ENCODE measurements at regions not wholly inside any gene's neighbourhood (a gene's known extent, or its start where the extent isn't known, plus 50 kb on each side); places are given as distances from the start of the nearest gene placed in this dataset.

DNA sequence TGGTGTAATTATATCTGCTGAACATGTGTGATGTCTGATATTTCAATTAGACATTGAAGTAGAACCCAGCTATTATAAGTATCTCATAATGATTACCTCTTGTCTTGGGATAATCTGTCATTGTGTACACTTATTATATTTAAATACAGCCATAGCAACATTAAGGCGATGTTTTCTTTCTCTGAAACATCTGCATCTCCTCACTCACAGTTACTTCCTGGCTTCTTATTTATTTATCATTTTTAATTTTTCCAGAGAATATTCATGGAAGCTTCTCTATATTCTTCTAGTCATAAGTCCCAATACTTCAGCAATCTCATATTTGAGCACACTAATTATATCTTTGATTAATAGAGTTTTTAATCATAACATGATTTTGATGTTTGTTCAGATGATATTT is 103.8 kb upstream of the FBN2 start:
- intact Hi-C loops (cut with micrococcal nuclease; ENCODE audit: unreplicated experiment), result no loop called here
- Mint-ChIP-seq H3K27me3 (ENCODE audit: unreplicated experiment) (no peaks in the 10 kb centered on the region), H3K9me3 (ENCODE audit: low read depth, unreplicated experiment) (no peaks in the 10 kb centered on the region), H3K36me3 (ENCODE audit: insufficient read depth, unreplicated experiment) (no peaks in the 10 kb centered on the region), H3K4me3 (ENCODE audit: low read depth, unreplicated experiment) (no peak overlapping the region), H3K4me1 (ENCODE audit: low read depth, unreplicated experiment) (no peaks in the 10 kb centered on the region), H3K27ac (ENCODE audit: unreplicated experiment) (no peak overlapping the region)
- no TSS peak for BruUV-seq (replicated peaks)
- no peak for DNase-seq
- TF ChIP-seq, protein P1, sequence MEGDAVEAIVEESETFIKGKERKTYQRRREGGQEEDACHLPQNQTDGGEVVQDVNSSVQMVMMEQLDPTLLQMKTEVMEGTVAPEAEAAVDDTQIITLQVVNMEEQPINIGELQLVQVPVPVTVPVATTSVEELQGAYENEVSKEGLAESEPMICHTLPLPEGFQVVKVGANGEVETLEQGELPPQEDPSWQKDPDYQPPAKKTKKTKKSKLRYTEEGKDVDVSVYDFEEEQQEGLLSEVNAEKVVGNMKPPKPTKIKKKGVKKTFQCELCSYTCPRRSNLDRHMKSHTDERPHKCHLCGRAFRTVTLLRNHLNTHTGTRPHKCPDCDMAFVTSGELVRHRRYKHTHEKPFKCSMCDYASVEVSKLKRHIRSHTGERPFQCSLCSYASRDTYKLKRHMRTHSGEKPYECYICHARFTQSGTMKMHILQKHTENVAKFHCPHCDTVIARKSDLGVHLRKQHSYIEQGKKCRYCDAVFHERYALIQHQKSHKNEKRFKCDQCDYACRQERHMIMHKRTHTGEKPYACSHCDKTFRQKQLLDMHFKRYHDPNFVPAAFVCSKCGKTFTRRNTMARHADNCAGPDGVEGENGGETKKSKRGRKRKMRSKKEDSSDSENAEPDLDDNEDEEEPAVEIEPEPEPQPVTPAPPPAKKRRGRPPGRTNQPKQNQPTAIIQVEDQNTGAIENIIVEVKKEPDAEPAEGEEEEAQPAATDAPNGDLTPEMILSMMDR (IDR thresholded peaks at IDR 0.05; ENCODE audit: unreplicated experiment), result no peak
- CTCF ChIA-PET, result no interaction called here

DNA sequence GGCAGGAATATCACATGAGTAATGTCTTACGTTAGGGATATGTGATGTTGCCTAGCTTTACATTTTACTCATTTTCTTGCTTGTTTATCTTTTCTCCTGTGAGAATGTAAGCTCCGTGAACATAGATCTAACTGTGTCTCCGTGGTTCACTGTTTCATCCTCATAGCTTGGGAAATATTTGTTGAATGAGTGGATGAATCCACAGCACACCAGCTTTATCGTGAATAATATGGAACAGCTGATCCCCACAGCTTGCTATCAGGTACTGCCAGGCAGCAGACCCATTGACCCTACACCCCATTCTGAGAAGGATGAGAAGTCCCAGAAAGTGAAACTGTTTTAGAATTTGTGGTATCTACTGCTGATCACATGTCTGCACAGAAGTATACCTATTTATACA is 106.8 kb upstream of the FBN2 start:
- DNase-seq, result no peak
- H3K27me3 Mint-ChIP-seq (ENCODE audit: unreplicated experiment), result no peaks in the 10 kb centered on the region
- TF ChIP-seq, protein P1 (IDR thresholded peaks at IDR 0.05; ENCODE audit: unreplicated experiment), result no peak
- no TSS peak for BruUV-seq (replicated peaks)
- no peaks in the 10 kb centered on the region for H3K4me1 Mint-ChIP-seq (ENCODE audit: low read depth, unreplicated experiment)
- no peaks in the 10 kb centered on the region for H3K36me3 Mint-ChIP-seq (ENCODE audit: insufficient read depth, unreplicated experiment)
- no peak overlapping the region for H3K27ac Mint-ChIP-seq (ENCODE audit: unreplicated experiment)
- no peaks in the 10 kb centered on the region for H3K9me3 Mint-ChIP-seq (ENCODE audit: low read depth, unreplicated experiment)
- intact Hi-C loops (cut with micrococcal nuclease; ENCODE audit: unreplicated experiment), result no loop called here
- H3K4me3 Mint-ChIP-seq (ENCODE audit: low read depth, unreplicated experiment), result no peak overlapping the region
- CTCF ChIA-PET, result interaction anchor here (0.7 to 0.9 kb wide), 2 partner anchors 15 to 20 kb away, joined by 4 read pairs; no protein-coding TSS in a partner anchor

GRCh38 chr5:128645581-128645980 is 107.5 kb upstream of the FBN2 start:
- H3K27ac Mint-ChIP-seq (ENCODE audit: unreplicated experiment), result no peak overlapping the region
- no TSS peak for BruUV-seq (replicated peaks)
- DNase-seq, result no peak
- TF ChIP-seq, protein P1 (IDR thresholded peaks at IDR 0.05; ENCODE audit: unreplicated experiment), result no peak
- CTCF ChIA-PET, result no interaction called here
- H3K36me3 Mint-ChIP-seq (ENCODE audit: insufficient read depth, unreplicated experiment), result no peaks in the 10 kb centered on the region
- intact Hi-C loops (cut with micrococcal nuclease; ENCODE audit: unreplicated experiment), result no loop called here
- no peaks in the 10 kb centered on the region for H3K27me3 Mint-ChIP-seq (ENCODE audit: unreplicated experiment)
- H3K4me3 Mint-ChIP-seq (ENCODE audit: low read depth, unreplicated experiment), result no peak overlapping the region
- H3K4me1 Mint-ChIP-seq (ENCODE audit: low read depth, unreplicated experiment), result no peaks in the 10 kb centered on the region
- H3K9me3 Mint-ChIP-seq (ENCODE audit: low read depth, unreplicated experiment), result no peaks in the 10 kb centered on the region

DNA sequence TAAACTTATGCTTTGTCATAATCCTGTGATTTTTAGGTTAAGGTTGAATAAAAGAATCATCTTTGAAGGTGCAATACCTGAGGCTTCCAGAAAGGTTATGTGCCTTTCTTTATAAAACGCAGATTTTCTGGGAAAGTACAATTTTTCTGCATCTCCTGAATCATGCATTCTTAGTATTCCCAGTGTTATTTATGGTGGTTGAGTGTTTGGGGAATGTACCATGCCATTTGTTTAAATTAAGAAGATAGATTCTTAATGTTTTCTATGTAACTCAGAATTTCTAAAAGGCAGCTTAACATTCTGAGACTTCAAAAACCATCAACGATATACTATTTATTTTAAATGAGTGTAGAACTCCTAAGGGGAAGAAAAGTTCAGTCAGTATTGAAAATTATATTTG is 108.1 kb upstream of the FBN2 start:
- no peak for DNase-seq
- intact Hi-C loops (cut with micrococcal nuclease; ENCODE audit: unreplicated experiment), result no loop called here
- Mint-ChIP-seq H3K36me3 (ENCODE audit: insufficient read depth, unreplicated experiment) (no peaks in the 10 kb centered on the region), H3K27ac (ENCODE audit: unreplicated experiment) (no peak overlapping the region), H3K4me3 (ENCODE audit: low read depth, unreplicated experiment) (no peak overlapping the region), H3K27me3 (ENCODE audit: unreplicated experiment) (no peaks in the 10 kb centered on the region), H3K9me3 (ENCODE audit: low read depth, unreplicated experiment) (no peaks in the 10 kb centered on the region), H3K4me1 (ENCODE audit: low read depth, unreplicated experiment) (no peaks in the 10 kb centered on the region)
- BruUV-seq (replicated peaks), result no TSS peak
- CTCF ChIA-PET, result no interaction called here
- TF ChIP-seq, protein P1 (IDR thresholded peaks at IDR 0.05; ENCODE audit: unreplicated experiment), result no peak

GRCh38 chr5:128649192-128649591 is 111.1 kb upstream of the FBN2 start:
- TF ChIP-seq, protein P1 (IDR thresholded peaks at IDR 0.05; ENCODE audit: unreplicated experiment), result no peak
- Mint-ChIP-seq H3K4me3 (ENCODE audit: low read depth, unreplicated experiment) (no peak overlapping the region), H3K27me3 (ENCODE audit: unreplicated experiment) (peaks cover 17% of the 10 kb centered on the region), H3K4me1 (ENCODE audit: low read depth, unreplicated experiment) (no peaks in the 10 kb centered on the region), H3K36me3 (ENCODE audit: insufficient read depth, unreplicated experiment) (no peaks in the 10 kb centered on the region), H3K27ac (ENCODE audit: unreplicated experiment) (no peak overlapping the region), H3K9me3 (ENCODE audit: low read depth, unreplicated experiment) (peaks cover 3% of the 10 kb centered on the region)
- intact Hi-C loops (cut with micrococcal nuclease; ENCODE audit: unreplicated experiment), result no loop called here
- DNase-seq, result no peak
- CTCF ChIA-PET, result no interaction called here
- BruUV-seq (replicated peaks), result no TSS peak

All from Calu3 (cell line).